SK-N-SH treated with all-trans-retinoic acid at 6 μM for 48 hours (cell line): ENCODE measurements at regions not wholly inside any gene's neighbourhood (a gene's known extent, or its start where the extent isn't known, plus 50 kb on each side); places are given as distances from the start of the nearest gene placed in this dataset.

Experiments
- ARNTL ChIP-seq: fragments of 450-650 bp; formaldehyde crosslinking; IDR thresholded peaks from 2 replicates; pipeline ENCODE4 v1.5.0; 2020; ENCODE audit warnings: low read depth, mild to moderate bottlenecking, moderate library complexity, borderline replicate concordance
- ISL1 ChIP-seq: fragments of 250-450 bp; sonication (Bioruptor Pico); IDR thresholded peaks from 2 replicates; pipeline ENCODE4 v2.1.2; 2022; ENCODE audit warnings: mild to moderate bottlenecking, moderate library complexity
- OSR1 ChIP-seq: fragments of 250-450 bp; sonication (Bioruptor Pico); IDR thresholded peaks from 2 replicates; pipeline ENCODE4 v1.8.0; 2022; ENCODE audit warnings: moderate library complexity, mild to moderate bottlenecking, inconsistent platforms
- TF ChIP-seq, protein P1 (sequence below): fragments of 250-450 bp; sonication (Bioruptor Pico); IDR thresholded peaks from 2 replicates; pipeline ENCODE4 v1.8.0; 2020; ENCODE audit warnings: mild to moderate bottlenecking, moderate library complexity, borderline replicate concordance

DNA sequence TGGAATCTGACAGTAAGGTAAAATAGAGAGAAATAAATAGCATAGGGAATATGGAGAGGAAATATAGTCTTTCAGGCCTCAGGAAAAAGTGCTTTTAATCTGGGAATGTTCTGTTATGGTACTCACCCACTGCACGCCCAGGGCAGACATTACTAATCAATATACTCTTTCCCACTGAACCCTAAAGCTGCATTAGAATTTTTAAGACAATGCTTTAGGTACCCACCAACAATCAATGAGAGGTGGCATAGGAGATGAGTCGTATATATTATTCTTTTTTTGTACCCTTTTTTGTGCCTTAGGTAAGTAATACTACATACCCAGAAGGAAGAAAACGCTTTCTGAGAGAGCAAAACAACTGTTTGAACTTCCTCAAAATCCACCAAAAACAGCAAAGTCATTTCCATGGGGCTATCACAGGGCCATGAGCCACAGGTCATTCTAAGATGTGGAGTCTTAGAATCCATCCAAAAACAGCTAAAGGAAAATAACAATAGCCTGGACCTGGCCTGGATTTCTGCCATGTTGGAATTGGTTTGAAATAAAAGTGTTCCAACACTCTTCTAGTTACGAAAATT, 542.1 kb downstream of the XYLT1 start:
- TF ChIP-seq ISL1 (no peak), ARNTL (no peak), OSR1 (no peak)
- TF ChIP-seq, protein P1, sequence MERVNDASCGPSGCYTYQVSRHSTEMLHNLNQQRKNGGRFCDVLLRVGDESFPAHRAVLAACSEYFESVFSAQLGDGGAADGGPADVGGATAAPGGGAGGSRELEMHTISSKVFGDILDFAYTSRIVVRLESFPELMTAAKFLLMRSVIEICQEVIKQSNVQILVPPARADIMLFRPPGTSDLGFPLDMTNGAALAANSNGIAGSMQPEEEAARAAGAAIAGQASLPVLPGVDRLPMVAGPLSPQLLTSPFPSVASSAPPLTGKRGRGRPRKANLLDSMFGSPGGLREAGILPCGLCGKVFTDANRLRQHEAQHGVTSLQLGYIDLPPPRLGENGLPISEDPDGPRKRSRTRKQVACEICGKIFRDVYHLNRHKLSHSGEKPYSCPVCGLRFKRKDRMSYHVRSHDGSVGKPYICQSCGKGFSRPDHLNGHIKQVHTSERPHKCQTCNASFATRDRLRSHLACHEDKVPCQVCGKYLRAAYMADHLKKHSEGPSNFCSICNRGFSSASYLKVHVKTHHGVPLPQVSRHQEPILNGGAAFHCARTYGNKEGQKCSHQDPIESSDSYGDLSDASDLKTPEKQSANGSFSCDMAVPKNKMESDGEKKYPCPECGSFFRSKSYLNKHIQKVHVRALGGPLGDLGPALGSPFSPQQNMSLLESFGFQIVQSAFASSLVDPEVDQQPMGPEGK (CRISPR knock-in tag): no peak
